Stomach (tissue), 4 donors: ENCODE measurements at regions not wholly inside any gene's neighbourhood (a gene's known extent, or its start where the extent isn't known, plus 50 kb on each side); places are given as distances from the start of the nearest gene placed in this dataset.

Experiments
- CTCF ChIP-seq, 7 experiments: fragments of 450-650 bp in 4 of 7; fragments of 200-600 bp in 3 of 7; sonication (generic) in 3 of 7; IDR thresholded peaks; one replicate each; pipeline ENCODE4 v1.5.1; 2016 to 2019; ENCODE audit warnings: antibody characterized with exemption in 7 of 7, control low read depth in 2 of 7, mild to moderate bottlenecking in 1 of 7
- EP300 ChIP-seq: sonication (generic); formaldehyde crosslinking; IDR thresholded peaks from one replicate; pipeline ENCODE4 v1.6.1; 2017; ENCODE audit warnings: antibody characterized with exemption
- POLR2A ChIP-seq, 4 donors: fragments of 450-650 bp; IDR thresholded peaks; one replicate each; pipeline ENCODE4 v1.6.1; 2016; ENCODE audit warnings: antibody characterized with exemption in 4 of 4, control low read depth in 2 of 4, mild to moderate bottlenecking in 1 of 4, moderate library complexity in 1 of 4
- POLR2AphosphoS5 ChIP-seq, 3 donors: sonication (generic); formaldehyde crosslinking; IDR thresholded peaks; one replicate each; pipeline ENCODE4 v1.6.1; 2016; ENCODE audit warnings: antibody characterized with exemption in 3 of 3

- TF ChIP-seq POLR2A (IDR thresholded peaks at IDR 0.05) (no peak), CTCF (IDR thresholded peaks at IDR 0.05) (no peak), EP300 (no peak), POLR2AphosphoS5 (IDR thresholded peaks at IDR 0.05) (no peak)
Observed at GRCh38 chr12:75650100-75650499, 138.7 kb upstream of the KRR1 start.
